ENCODE measurements at regions not wholly inside any gene's neighbourhood (a gene's known extent, or its start where the extent isn't known, plus 50 kb on each side); places are given as distances from the start of the nearest gene placed in this dataset.
A peak's percentile ranks its signal among the peaks of the same experiment; 100 is the strongest.

DNA sequence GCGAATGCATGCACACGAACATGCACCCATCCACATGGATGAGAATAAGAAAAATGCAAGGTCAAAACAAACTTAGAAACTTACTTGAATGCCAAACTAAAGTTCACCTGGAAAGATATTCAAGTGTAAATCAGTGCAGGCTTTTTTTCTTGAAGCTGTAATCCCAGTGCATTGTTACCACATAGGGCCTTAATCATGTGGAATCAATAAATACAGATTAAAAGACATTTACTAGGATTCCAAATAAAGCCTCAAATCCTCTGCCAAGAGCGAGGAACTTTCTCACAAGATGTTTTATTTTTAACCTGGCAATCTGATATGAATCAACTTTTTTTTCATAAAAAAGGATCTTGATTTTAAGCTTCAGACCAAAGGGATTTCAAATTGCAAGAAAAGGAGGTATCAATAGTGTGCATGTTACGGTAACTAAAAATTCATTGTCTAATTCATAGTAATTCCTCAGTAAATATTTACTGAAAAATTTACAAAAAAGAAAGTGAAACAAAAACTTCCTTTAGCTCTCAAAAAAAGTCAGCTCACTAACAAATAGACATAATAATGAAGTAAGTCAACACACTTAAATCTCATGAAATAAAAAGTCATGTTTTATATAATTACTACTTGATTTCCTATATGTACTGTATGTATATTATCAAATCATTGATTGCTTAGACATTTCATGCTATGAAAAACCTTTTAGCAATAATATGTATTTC is 978.6 kb downstream of the PLOD2 start:
- peak overlapping the region in 2 of 3 donors; percentile 18 to 45 for H3K4me3 ChIP-seq (ENCODE audit: low read depth in 1 of 3, low read length in 3 of 3)
- WGBS = 38% methylated on average over 4 of the region's 4 CpGs
- no peak for DNase-seq (ENCODE audit: low spot score)
- TF ChIP-seq EGR1 (IDR thresholded peaks at IDR 0.05; ENCODE audit: low read depth in 2 of 2) (no peak), JUND (IDR thresholded peaks at IDR 0.05) (no peak), FOXA2 (IDR thresholded peaks at IDR 0.05) (no peak), NR2F2 (IDR thresholded peaks at IDR 0.05) (no peak), RXRA (IDR thresholded peaks at IDR 0.05) (no peak), SP1 (IDR thresholded peaks at IDR 0.05) (no peak)
- TF ChIP-seq, protein P1, sequence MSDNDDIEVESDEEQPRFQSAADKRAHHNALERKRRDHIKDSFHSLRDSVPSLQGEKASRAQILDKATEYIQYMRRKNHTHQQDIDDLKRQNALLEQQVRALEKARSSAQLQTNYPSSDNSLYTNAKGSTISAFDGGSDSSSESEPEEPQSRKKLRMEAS (IDR thresholded peaks at IDR 0.05) = no peak
- TF ChIP-seq, protein P2, sequence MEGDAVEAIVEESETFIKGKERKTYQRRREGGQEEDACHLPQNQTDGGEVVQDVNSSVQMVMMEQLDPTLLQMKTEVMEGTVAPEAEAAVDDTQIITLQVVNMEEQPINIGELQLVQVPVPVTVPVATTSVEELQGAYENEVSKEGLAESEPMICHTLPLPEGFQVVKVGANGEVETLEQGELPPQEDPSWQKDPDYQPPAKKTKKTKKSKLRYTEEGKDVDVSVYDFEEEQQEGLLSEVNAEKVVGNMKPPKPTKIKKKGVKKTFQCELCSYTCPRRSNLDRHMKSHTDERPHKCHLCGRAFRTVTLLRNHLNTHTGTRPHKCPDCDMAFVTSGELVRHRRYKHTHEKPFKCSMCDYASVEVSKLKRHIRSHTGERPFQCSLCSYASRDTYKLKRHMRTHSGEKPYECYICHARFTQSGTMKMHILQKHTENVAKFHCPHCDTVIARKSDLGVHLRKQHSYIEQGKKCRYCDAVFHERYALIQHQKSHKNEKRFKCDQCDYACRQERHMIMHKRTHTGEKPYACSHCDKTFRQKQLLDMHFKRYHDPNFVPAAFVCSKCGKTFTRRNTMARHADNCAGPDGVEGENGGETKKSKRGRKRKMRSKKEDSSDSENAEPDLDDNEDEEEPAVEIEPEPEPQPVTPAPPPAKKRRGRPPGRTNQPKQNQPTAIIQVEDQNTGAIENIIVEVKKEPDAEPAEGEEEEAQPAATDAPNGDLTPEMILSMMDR (IDR thresholded peaks at IDR 0.05; ENCODE audit: low read depth, low read length, missing input control) = no peak
- H3K27ac ChIP-seq (ENCODE audit: low read depth in 1 of 2, low read length in 2 of 2) = no peak overlapping the region
- no peaks in the 10 kb centered on the region for H3K36me3 ChIP-seq (ENCODE audit: control insufficient read depth in 4 of 4, insufficient read depth in 3 of 4, low read depth in 1 of 4, low read length in 3 of 4)
- peak overlapping the region; percentile 15 to 58 for H3K9ac ChIP-seq (ENCODE audit: low read depth in 1 of 2, low read length in 2 of 2)
- no peaks in the 10 kb centered on the region for H3K27me3 ChIP-seq (ENCODE audit: control insufficient read depth in 4 of 4, insufficient read depth in 4 of 4, low read length in 3 of 4)
- no peaks in the 10 kb centered on the region for H3K9me3 ChIP-seq (ENCODE audit: control insufficient read depth in 4 of 4, low read length in 3 of 4)
- peaks cover 2 to 8% (median 4%) of the 10 kb centered on the region in 4 donors for H3K4me1 ChIP-seq (ENCODE audit: control insufficient read depth in 4 of 4, insufficient read depth in 4 of 4, low read length in 3 of 4)

DNA sequence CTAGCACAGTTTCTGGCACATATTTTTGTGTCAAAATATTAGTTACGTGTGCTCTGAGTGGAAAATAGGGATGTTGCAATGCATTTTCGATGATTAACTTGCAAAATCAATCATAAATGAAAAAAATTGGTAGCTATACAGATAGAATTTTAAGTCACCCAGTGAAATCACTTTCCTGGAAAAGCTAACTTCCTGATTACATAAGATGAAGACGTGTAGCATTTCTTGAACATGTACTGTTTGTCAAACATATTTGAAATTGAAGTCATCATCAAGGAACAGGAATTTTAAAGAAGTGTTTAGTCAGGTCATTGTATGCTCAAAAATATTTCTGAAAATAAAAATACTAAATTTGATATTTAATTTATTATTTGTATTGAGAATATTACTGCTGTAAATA is 977.7 kb downstream of the PLOD2 start:
- TF ChIP-seq SP1 (IDR thresholded peaks at IDR 0.05) (no peak), GABPA (IDR thresholded peaks at IDR 0.05 in 1 of 2, conservative IDR thresholded peaks at IDR 0.05 in 1 of 2) (no peak), NR2F2 (IDR thresholded peaks at IDR 0.05) (no peak), TAF1 (conservative IDR thresholded peaks at IDR 0.05) (no peak), JUND (IDR thresholded peaks at IDR 0.05) (no peak), HNF4A (conservative IDR thresholded peaks at IDR 0.05) (no peak), RAD21 (IDR thresholded peaks at IDR 0.05) (no peak), RXRA (IDR thresholded peaks at IDR 0.05) (no peak), HNF4G (IDR thresholded peaks at IDR 0.05) (no peak), EGR1 (IDR thresholded peaks at IDR 0.05; ENCODE audit: low read depth in 2 of 2) (no peak), FOXA2 (IDR thresholded peaks at IDR 0.05) (no peak)
- TF ChIP-seq, protein P3, sequence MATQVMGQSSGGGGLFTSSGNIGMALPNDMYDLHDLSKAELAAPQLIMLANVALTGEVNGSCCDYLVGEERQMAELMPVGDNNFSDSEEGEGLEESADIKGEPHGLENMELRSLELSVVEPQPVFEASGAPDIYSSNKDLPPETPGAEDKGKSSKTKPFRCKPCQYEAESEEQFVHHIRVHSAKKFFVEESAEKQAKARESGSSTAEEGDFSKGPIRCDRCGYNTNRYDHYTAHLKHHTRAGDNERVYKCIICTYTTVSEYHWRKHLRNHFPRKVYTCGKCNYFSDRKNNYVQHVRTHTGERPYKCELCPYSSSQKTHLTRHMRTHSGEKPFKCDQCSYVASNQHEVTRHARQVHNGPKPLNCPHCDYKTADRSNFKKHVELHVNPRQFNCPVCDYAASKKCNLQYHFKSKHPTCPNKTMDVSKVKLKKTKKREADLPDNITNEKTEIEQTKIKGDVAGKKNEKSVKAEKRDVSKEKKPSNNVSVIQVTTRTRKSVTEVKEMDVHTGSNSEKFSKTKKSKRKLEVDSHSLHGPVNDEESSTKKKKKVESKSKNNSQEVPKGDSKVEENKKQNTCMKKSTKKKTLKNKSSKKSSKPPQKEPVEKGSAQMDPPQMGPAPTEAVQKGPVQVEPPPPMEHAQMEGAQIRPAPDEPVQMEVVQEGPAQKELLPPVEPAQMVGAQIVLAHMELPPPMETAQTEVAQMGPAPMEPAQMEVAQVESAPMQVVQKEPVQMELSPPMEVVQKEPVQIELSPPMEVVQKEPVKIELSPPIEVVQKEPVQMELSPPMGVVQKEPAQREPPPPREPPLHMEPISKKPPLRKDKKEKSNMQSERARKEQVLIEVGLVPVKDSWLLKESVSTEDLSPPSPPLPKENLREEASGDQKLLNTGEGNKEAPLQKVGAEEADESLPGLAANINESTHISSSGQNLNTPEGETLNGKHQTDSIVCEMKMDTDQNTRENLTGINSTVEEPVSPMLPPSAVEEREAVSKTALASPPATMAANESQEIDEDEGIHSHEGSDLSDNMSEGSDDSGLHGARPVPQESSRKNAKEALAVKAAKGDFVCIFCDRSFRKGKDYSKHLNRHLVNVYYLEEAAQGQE (IDR thresholded peaks at IDR 0.05) = no peak
- TF ChIP-seq, protein P2 (IDR thresholded peaks at IDR 0.05; ENCODE audit: low read depth, low read length, missing input control) = no peak
- TF ChIP-seq, protein P1 (IDR thresholded peaks at IDR 0.05) = no peak
- TF ChIP-seq, protein P4, sequence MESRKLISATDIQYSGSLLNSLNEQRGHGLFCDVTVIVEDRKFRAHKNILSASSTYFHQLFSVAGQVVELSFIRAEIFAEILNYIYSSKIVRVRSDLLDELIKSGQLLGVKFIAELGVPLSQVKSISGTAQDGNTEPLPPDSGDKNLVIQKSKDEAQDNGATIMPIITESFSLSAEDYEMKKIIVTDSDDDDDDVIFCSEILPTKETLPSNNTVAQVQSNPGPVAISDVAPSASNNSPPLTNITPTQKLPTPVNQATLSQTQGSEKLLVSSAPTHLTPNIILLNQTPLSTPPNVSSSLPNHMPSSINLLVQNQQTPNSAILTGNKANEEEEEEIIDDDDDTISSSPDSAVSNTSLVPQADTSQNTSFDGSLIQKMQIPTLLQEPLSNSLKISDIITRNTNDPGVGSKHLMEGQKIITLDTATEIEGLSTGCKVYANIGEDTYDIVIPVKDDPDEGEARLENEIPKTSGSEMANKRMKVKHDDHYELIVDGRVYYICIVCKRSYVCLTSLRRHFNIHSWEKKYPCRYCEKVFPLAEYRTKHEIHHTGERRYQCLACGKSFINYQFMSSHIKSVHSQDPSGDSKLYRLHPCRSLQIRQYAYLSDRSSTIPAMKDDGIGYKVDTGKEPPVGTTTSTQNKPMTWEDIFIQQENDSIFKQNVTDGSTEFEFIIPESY (IDR thresholded peaks at IDR 0.05) = no peak
- DNase-seq (ENCODE audit: low spot score) = no peak
- H3K9me3 ChIP-seq (ENCODE audit: control insufficient read depth in 4 of 4, low read length in 3 of 4) = no peaks in the 10 kb centered on the region
- H3K9ac ChIP-seq (ENCODE audit: low read depth in 1 of 2, low read length in 2 of 2) = peak overlapping the region in 1 of 2 donors; percentile 58
- 21% methylated on average over 3 of the region's 3 CpGs for WGBS
- H3K36me3 ChIP-seq (ENCODE audit: control insufficient read depth in 4 of 4, insufficient read depth in 3 of 4, low read depth in 1 of 4, low read length in 3 of 4) = no peaks in the 10 kb centered on the region
- no peaks in the 10 kb centered on the region for H3K27me3 ChIP-seq (ENCODE audit: control insufficient read depth in 4 of 4, insufficient read depth in 4 of 4, low read length in 3 of 4)
- no peak overlapping the region for H3K27ac ChIP-seq (ENCODE audit: low read depth in 1 of 2, low read length in 2 of 2)
- peak overlapping the region in 1 of 3 donors; percentile 9 for H3K4me3 ChIP-seq (ENCODE audit: low read depth in 1 of 3, low read length in 3 of 3)
- H3K4me1 ChIP-seq (ENCODE audit: control insufficient read depth in 4 of 4, insufficient read depth in 4 of 4, low read length in 3 of 4) = peaks cover 2 to 8% (median 4%) of the 10 kb centered on the region in 4 donors
